ENCODE measurements at regions not wholly inside any gene's neighbourhood (a gene's known extent, or its start where the extent isn't known, plus 50 kb on each side); places are given as distances from the start of the nearest gene placed in this dataset.

DNA sequence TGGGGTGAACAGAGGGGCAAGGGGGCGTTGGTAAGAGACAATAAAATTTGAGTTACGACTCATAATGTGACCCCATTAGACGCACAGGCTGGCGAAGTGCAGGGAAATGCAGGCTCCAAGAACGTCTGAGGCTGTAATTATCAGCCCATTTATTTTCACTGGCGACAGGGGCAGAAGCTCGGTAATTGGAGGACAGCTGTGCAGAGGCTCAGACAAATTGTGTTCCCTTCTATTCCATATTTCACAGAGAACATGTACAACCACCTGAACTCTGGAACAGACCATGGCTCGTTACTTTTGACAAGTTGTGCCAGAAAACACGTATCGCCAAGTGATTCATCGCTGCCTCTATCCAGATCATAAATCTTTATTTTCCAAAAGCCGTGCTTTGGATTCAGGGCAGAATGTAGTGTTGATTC lies 137.3 kb upstream of the FRMD4A start:
- ATAC-seq, result no peak

DNA sequence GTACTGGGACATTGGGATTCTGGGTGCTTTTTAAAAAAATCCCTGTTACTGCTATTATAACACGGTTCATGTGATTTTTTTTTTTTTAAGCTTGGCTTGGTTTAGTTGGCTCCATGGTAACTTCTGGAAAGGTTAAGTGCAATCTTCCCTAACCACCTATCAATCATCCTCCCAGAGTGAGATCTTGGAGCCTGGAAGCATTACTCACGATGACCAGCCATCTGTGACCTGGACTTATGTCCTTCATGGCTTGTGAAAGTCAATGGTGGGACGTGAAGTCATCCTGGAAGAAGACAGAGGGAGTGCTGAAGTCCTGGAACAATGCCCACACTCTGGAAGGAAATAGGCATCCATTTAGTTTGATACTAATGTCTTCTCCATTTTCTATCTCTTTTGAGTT lies 135.5 kb upstream of the FRMD4A start:
- ATAC-seq, result no peak

DNA sequence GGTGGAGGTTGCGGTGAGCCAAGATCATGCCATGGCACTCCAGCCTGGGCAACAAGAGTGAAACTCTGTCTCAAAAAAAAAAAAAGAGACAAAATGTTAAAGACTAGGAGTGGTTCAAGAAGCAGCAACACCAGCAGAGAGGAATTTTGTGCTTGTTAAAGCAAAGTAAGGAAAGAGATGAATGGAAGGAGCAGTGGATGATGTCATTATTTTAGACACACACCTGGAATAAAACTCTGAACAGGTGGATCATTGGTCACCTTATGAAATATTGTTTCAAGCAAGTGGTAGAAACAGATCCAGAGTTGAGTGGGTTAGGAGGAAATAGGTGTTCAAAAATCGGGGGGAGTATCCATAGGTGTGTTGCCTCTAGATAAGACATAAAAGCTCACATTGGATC lies 129.7 kb upstream of the FRMD4A start:
- no peak for ATAC-seq

GRCh38 chr10:14459665-14460064 lies 128.9 kb upstream of the FRMD4A start:
- ATAC-seq, result no peak

- ATAC-seq, result no peak
Observed at GRCh38 chr10:14456870-14457266, 126.1 kb upstream of the FRMD4A start.

GRCh38 chr10:14456218-14456869 lies 125.6 kb upstream of the FRMD4A start:
- no peak for ATAC-seq

- no peak for ATAC-seq
Observed at GRCh38 chr10:14454629-14455028, 123.9 kb upstream of the FRMD4A start.

- no peak for ATAC-seq
Observed at GRCh38 chr10:14454206-14454605, 123.5 kb upstream of the FRMD4A start.

DNA sequence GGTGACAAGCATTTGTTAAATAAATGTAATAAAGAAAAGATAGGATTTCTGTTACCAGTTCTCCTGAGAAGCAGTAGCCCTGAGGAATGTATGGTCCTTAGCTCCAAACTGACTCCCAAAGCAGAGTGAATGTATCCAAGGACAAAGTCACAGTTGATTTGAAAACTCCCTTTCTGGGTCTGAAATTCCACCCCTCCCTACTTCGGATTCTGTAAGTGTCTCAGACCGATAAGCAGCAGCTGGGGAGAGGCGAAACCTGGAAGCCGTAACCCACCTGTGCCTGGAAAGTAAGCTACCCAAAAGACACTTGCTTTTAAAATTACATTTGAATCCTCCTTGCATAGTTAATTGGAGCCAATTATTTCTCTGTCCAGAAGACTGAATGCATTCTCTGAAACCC lies 122.9 kb upstream of the FRMD4A start:
- no peak for ATAC-seq

- no peak for ATAC-seq
Observed at GRCh38 chr10:14451341-14451740, 120.6 kb upstream of the FRMD4A start.

GRCh38 chr10:14450041-14450491 lies 119.3 kb upstream of the FRMD4A start:
- ATAC-seq, result no peak

- no peak for ATAC-seq
Observed at GRCh38 chr10:14449293-14449815, 118.6 kb upstream of the FRMD4A start.

DNA sequence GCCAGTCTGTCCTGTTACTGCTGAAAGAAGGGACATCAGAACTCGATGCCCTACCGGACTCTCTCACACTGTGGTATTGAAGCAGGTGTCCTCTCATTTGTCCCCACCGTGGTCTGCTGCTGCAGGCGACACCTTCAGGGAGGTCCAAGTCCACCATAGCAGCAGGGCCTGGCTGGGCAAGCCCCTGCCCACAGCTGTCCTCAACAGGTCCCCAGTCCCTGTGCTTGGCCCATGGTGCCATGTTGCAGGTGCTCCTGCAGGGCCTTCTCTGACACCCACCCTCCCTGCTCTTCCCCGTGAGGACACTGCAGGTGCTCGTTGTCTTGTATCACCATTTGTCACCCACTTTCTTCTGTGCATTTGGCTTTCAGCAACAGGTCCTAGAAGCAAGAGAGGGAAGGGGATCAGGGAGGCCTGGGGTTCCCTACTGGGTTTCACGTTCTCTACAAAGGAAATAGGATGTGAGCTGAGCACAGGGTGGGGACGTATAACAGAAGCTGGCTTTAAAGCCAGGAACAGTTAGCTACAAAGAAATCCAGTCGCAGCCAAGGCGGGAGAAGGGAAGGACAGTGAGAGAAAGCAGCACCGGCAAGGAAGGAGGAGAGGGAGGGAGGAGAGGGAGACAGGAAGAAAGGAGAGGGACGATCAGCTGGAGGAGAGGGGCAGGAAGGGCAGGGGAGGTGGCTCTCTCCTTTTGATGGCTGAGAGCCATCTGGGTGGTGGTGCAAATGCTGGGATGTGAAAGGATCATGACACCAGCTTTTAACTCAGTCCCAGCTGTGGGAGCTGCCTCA lies 117.7 kb upstream of the FRMD4A start:
- ATAC-seq, result no peak

- no peak for ATAC-seq
Observed at GRCh38 chr10:14447094-14447839, 116.5 kb upstream of the FRMD4A start.

GRCh38 chr10:14439451-14440259 lies 108.9 kb upstream of the FRMD4A start:
- no peak for ATAC-seq

- ATAC-seq, result no peak
Observed at GRCh38 chr10:14438576-14438975, 107.9 kb upstream of the FRMD4A start.

DNA sequence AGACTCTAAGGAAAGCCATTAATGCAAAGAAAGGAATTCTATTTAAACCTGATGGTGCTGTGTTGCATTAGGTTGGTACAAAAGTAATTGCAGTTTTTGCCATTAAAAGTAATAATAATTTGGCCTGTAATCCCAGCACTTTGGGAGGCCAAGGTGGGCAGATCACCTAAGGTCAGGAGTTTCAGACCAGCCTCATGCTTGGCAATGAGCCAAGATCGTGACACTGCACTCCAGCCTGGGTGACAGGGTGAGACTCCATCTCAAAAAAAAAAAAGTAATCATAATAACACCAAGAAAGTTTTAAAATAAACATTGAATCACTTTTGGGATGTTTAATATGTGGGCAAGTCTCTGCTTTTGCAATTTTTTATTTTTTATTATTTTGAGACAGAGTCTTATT lies 107.3 kb upstream of the FRMD4A start:
- ATAC-seq, result no peak

DNA sequence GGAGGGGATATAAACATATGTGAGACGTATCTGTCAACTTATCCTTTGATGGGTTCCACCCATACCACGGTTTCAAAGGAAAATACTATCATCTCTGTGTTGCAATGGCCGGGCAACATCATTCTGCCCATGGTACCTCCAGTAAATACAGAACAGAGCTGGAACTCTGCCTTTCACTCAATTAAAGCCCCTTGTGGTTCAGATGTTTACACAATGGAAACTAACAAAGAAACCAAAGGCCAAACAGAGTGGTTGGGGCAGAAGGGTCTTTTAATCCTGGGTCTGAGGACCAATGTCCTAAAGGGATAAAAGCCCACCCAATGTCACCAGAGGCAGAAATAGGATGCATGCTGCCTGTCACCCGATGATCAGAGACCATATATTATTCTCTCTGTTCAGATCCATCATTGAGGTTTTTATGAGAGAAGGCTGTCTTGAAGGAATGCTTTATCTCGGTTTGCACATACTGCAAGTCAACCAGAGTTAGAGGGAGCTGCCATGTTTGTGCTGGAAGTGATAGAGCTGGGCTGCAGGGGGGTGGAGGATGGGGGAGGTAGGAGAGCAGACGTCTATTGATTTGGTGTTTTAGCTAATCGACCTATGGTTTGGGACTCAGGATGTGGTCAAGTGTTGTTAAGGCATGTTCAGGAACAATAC lies 105.4 kb upstream of the FRMD4A start:
- ATAC-seq, result no peak

- ATAC-seq, result no peak
Observed at GRCh38 chr10:14433147-14433546, 102.4 kb upstream of the FRMD4A start.

- no peak for ATAC-seq
Observed at GRCh38 chr10:14431868-14432267, 101.1 kb upstream of the FRMD4A start.

DNA sequence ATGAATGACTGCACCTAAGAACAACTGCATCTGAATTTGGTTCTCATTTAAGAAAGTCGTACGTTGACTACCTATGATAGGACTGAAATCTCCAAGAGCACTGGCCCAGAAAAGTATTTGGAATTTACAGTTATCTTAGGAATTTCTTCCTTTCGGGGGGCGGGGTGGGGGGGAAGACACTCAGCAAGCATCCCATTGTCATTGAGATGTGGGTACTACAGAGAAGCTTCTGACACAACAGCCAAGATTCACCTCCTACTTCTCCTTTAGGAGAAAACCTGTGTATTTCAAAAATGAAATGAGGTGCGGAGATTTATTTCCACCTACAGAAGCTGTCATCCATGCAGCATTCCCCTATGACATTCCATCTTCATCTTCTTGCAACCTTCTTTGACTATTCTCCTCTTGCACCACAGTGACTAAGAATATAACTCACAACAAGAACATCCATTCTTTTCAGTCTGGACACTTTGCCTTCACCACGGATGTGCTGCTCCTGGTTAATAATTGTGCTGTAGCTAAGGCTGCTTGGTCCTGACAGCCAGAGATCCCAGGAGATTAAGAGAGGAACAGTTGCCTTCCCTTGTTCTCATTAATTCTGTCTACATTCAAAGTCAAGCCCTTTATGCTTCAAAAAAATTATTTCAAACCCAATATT lies 98.4 kb upstream of the FRMD4A start:
- ATAC-seq, result no peak

All from esophagus mucosa (tissue), 1 donor.